Transverse colon (tissue), 4 donors: ENCODE measurements at regions not wholly inside any gene's neighbourhood (a gene's known extent, or its start where the extent isn't known, plus 50 kb on each side); places are given as distances from the start of the nearest gene placed in this dataset.

ENCODE experiments used
- DNase-seq: peaks from one replicate; pipeline ENCODE4 v3.0.0-alpha.2; 2019
- H3K27ac ChIP-seq, 4 donors: fragments of 200-600 bp; sonication (generic); 2 replicates each; pipeline ENCODE4 v1.5.1; 2016 to 2018; ENCODE audit warnings: inconsistent platforms in 4 of 4
- H3K27me3 ChIP-seq: fragments of 200-600 bp; sonication (generic); 2 replicates; pipeline ENCODE4 v1.5.1; 2017; ENCODE audit warnings: inconsistent platforms
- H3K36me3 ChIP-seq, 4 donors: fragments of 200-600 bp; sonication (generic); 2 replicates each; pipeline ENCODE4 v1.5.1; 2017 to 2019; ENCODE audit warnings: inconsistent platforms in 4 of 4
- H3K4me1 ChIP-seq, 4 donors: fragments of 200-600 bp; sonication (generic); 2 replicates each; pipeline ENCODE4 v1.5.1; 2017 to 2020; ENCODE audit warnings: inconsistent platforms in 4 of 4
- H3K4me3 ChIP-seq, 4 donors: fragments of 200-600 bp; sonication (generic); 1 replicate in 1 of 4; 2 replicates in 3 of 4; pipeline versions ENCODE4 v1.5.1 to v1.6.1; 2017 to 2019; ENCODE audit warnings: inconsistent platforms in 4 of 4
- H3K9me3 ChIP-seq, 2 donors: fragments of 200-600 bp; sonication (generic); 2 replicates each; pipeline ENCODE4 v1.5.1; 2017 to 2019; ENCODE audit warnings: inconsistent platforms in 2 of 2
- CTCF ChIP-seq, 5 experiments: fragments of 200-600 bp in 3 of 5; fragments of 450-650 bp in 2 of 5; sonication (generic) in 3 of 5; IDR thresholded peaks; 1 replicate in 2 of 5; 2 replicates in 3 of 5; pipeline ENCODE4 v1.5.1; 2016 to 2017; ENCODE audit warnings: antibody characterized with exemption in 5 of 5, inconsistent platforms in 3 of 5, mild to moderate bottlenecking in 2 of 5, moderate library complexity in 1 of 5
- EP300 ChIP-seq: sonication (generic); formaldehyde crosslinking; IDR thresholded peaks from one replicate; pipeline ENCODE4 v1.6.1; 2017; ENCODE audit warnings: antibody characterized with exemption, low read depth
- POLR2A ChIP-seq: fragments of 450-650 bp; IDR thresholded peaks from one replicate; pipeline ENCODE4 v1.6.1; 2016; ENCODE audit warnings: antibody characterized with exemption, mild to moderate bottlenecking, moderate library complexity
- POLR2AphosphoS5 ChIP-seq, 3 donors: sonication (generic); formaldehyde crosslinking; IDR thresholded peaks; one replicate each; pipeline ENCODE4 v1.6.1; 2016; ENCODE audit warnings: antibody characterized with exemption in 3 of 3
- WGBS, 2 donors: methylation state at CpG; one replicate each; pipeline ENCODE4 v1.1.5; 2018; ENCODE audit warnings: low coverage in 1 of 2; 5-methylcytosine and 5-hydroxymethylcytosine counted together
- in situ Hi-C, 4 donors: fragments of 200-750 bp; cut with MboI; loops; one replicate each; pipeline versions ENCODE4 v1.15.0 to v1.15.1; 2017; ENCODE audit warnings: low sequenced_read_pairs in 3 of 4, low pct_ligation_motif_present in 1 of 4, low pct_unique_long_range_greater_than_20kb in 1 of 4
- intact Hi-C: fragments of 100-400 bp; cut with DNase I; formaldehyde crosslinking; loops from one replicate; pipeline ENCODE4 v1.15.1; 2023; ENCODE audit warnings: low total_unique reads

GRCh38 chr12:92276276-92276675 is 130.6 kb upstream of the BTG1 start:
- Histone ChIP-seq H3K36me3 (no peaks in the 10 kb centered on the region), H3K9me3 (no peaks in the 10 kb centered on the region), H3K27ac (no peak overlapping the region), H3K4me3 (no peak overlapping the region), H3K4me1 (peaks cover 0 to 5% (median 0%) of the 10 kb centered on the region in 4 donors), H3K27me3 (no peaks in the 10 kb centered on the region)
- intact Hi-C loops, result no loop called here
- DNase-seq, result no peak
- no peak for TF ChIP-seq EP300
- TF ChIP-seq CTCF (IDR thresholded peaks at IDR 0.05), result no peak
- TF ChIP-seq POLR2A, result no peak
- TF ChIP-seq POLR2AphosphoS5 (IDR thresholded peaks at IDR 0.05), result no peak
- 80 to 100% methylated on average over 1 of the region's 1 CpG for WGBS, 2 donors
- in situ Hi-C loops, result no loop called here

- H3K36me3 ChIP-seq, result no peaks in the 10 kb centered on the region
- intact Hi-C loops, result no loop called here
- TF ChIP-seq POLR2A (no peak), CTCF (IDR thresholded peaks at IDR 0.05) (no peak), EP300 (no peak), POLR2AphosphoS5 (IDR thresholded peaks at IDR 0.05) (no peak)
- peaks cover 0 to 5% (median 0%) of the 10 kb centered on the region in 4 donors for H3K4me1 ChIP-seq
- no peak overlapping the region for H3K4me3 ChIP-seq
- DNase-seq, result no peak
- no peaks in the 10 kb centered on the region for H3K9me3 ChIP-seq
- H3K27ac ChIP-seq, result no peak overlapping the region
- in situ Hi-C loops, result no loop called here
- WGBS, 2 donors, result 76 to 78% methylated on average over 7 of the region's 7 CpGs
- no peaks in the 10 kb centered on the region for H3K27me3 ChIP-seq
Measured at GRCh38 chr12:92275443-92276154, 130.0 kb upstream of the BTG1 start.

DNA sequence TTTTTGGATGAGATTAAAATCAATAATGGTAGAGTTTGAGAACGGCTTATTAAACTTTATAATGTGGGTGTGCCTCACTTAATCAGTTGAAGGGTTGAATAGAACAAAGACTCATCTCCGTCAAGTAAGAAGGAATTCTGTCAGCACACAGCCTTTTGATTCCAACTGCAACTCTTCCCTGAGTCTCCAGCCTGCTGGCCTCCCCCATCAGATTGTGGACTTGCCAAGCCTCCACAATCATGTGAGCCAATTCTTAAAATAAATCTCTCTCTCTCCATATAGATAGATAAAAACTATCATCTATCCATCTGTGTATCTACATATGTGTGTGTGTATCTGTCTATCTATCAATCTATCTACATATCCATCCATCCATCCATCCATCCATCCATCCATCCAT is 127.4 kb upstream of the BTG1 start:
- Histone ChIP-seq H3K36me3 (no peaks in the 10 kb centered on the region), H3K27ac (no peak overlapping the region), H3K27me3 (no peaks in the 10 kb centered on the region), H3K9me3 (no peaks in the 10 kb centered on the region), H3K4me1 (no peaks in the 10 kb centered on the region), H3K4me3 (no peak overlapping the region)
- no peak for DNase-seq
- 86 to 93% methylated on average over 1 to 2 of the region's 2 CpGs for WGBS, 2 donors
- TF ChIP-seq EP300 (no peak), CTCF (IDR thresholded peaks at IDR 0.05) (no peak), POLR2AphosphoS5 (IDR thresholded peaks at IDR 0.05) (no peak), POLR2A (no peak)
- in situ Hi-C loops (no loop called here), intact Hi-C loops (no loop called here)

- Histone ChIP-seq H3K4me1 (no peaks in the 10 kb centered on the region), H3K9me3 (no peaks in the 10 kb centered on the region), H3K27me3 (no peaks in the 10 kb centered on the region), H3K4me3 (no peak overlapping the region), H3K27ac (no peak overlapping the region), H3K36me3 (no peaks in the 10 kb centered on the region)
- DNase-seq, result no peak
- intact Hi-C loops (no loop called here), in situ Hi-C loops (no loop called here)
- no peak for TF ChIP-seq EP300
- TF ChIP-seq CTCF (IDR thresholded peaks at IDR 0.05), result no peak
- no peak for TF ChIP-seq POLR2A
- TF ChIP-seq POLR2AphosphoS5 (IDR thresholded peaks at IDR 0.05), result no peak
- 87 to 93% methylated on average over 5 to 9 of the region's 9 CpGs for WGBS, 2 donors
Measured at GRCh38 chr12:92272061-92272964, 126.7 kb upstream of the BTG1 start.
